Mucosa of gallbladder (tissue), 1 donor: ENCODE measurements at regions not wholly inside any gene's neighbourhood (a gene's known extent, or its start where the extent isn't known, plus 50 kb on each side); places are given as distances from the start of the nearest gene placed in this dataset.

Experiments used
- DNase-seq: peaks from one replicate; pipeline ENCODE4 v3.0.0-alpha.2; 2020; ENCODE audit warnings: low spot score
- donor health status: DM: no; HTN: no; CAD: no.

- DNase-seq: no peak
Measured at GRCh38 chr2:14340703-14341102, 291.8 kb upstream of the LRATD1 start.

- no peak for DNase-seq
Measured at GRCh38 chr2:14342313-14342712, 290.2 kb upstream of the LRATD1 start.

GRCh38 chr2:14344355-14344754 lies 288.2 kb upstream of the LRATD1 start:
- DNase-seq: no peak

- no peak for DNase-seq
Measured at GRCh38 chr2:14348247-14348646, 284.3 kb upstream of the LRATD1 start.

- no peak for DNase-seq
Measured at GRCh38 chr2:14350856-14351255, 281.7 kb upstream of the LRATD1 start.

GRCh38 chr2:14352067-14352466 lies 280.4 kb upstream of the LRATD1 start:
- no peak for DNase-seq

- no peak for DNase-seq
Measured at GRCh38 chr2:14354231-14354630, 278.3 kb upstream of the LRATD1 start.

GRCh38 chr2:14355102-14355501 lies 277.4 kb upstream of the LRATD1 start:
- DNase-seq: no peak

- DNase-seq: no peak
Measured at GRCh38 chr2:14358339-14358738, 274.2 kb upstream of the LRATD1 start.

GRCh38 chr2:14358774-14359173 lies 273.7 kb upstream of the LRATD1 start:
- DNase-seq: no peak

GRCh38 chr2:14363137-14363536 lies 269.4 kb upstream of the LRATD1 start:
- DNase-seq: no peak

GRCh38 chr2:14363976-14364375 lies 268.5 kb upstream of the LRATD1 start:
- no peak for DNase-seq

GRCh38 chr2:14364471-14364870 lies 268.0 kb upstream of the LRATD1 start:
- DNase-seq: no peak

GRCh38 chr2:14385043-14385442 lies 247.5 kb upstream of the LRATD1 start:
- no peak for DNase-seq

- no peak for DNase-seq
Measured at GRCh38 chr2:14387332-14387731, 245.2 kb upstream of the LRATD1 start.

- DNase-seq: no peak
Measured at GRCh38 chr2:14388724-14389123, 243.8 kb upstream of the LRATD1 start.

- DNase-seq: no peak
Measured at GRCh38 chr2:14396533-14397083, 235.9 kb upstream of the LRATD1 start.

- DNase-seq: no peak
Measured at GRCh38 chr2:14398641-14399040, 233.9 kb upstream of the LRATD1 start.

GRCh38 chr2:14401873-14402272 lies 230.6 kb upstream of the LRATD1 start:
- no peak for DNase-seq

- no peak for DNase-seq
Measured at GRCh38 chr2:14408695-14409094, 223.8 kb upstream of the LRATD1 start.

GRCh38 chr2:14417551-14417950 lies 215.0 kb upstream of the LRATD1 start:
- DNase-seq: no peak

- no peak for DNase-seq
Measured at GRCh38 chr2:14418115-14418514, 214.4 kb upstream of the LRATD1 start.

GRCh38 chr2:14420851-14421250 lies 211.7 kb upstream of the LRATD1 start:
- DNase-seq: no peak

GRCh38 chr2:14422426-14422825 lies 210.1 kb upstream of the LRATD1 start:
- no peak for DNase-seq
